G401 (cell line): ENCODE measurements at regions not wholly inside any gene's neighbourhood (a gene's known extent, or its start where the extent isn't known, plus 50 kb on each side); places are given as distances from the start of the nearest gene placed in this dataset.

Experiments
- DNase-seq: peaks from one replicate; pipeline ENCODE4 v3.0.0-alpha.2; 2015; ENCODE audit warnings: low spot score
- in situ Hi-C: cut with HindIII; loops from 2 replicates; pipeline ENCODE4 v1.10.0; 2016; ENCODE audit warnings: low sequenced_read_pairs, mixed read lengths

DNA sequence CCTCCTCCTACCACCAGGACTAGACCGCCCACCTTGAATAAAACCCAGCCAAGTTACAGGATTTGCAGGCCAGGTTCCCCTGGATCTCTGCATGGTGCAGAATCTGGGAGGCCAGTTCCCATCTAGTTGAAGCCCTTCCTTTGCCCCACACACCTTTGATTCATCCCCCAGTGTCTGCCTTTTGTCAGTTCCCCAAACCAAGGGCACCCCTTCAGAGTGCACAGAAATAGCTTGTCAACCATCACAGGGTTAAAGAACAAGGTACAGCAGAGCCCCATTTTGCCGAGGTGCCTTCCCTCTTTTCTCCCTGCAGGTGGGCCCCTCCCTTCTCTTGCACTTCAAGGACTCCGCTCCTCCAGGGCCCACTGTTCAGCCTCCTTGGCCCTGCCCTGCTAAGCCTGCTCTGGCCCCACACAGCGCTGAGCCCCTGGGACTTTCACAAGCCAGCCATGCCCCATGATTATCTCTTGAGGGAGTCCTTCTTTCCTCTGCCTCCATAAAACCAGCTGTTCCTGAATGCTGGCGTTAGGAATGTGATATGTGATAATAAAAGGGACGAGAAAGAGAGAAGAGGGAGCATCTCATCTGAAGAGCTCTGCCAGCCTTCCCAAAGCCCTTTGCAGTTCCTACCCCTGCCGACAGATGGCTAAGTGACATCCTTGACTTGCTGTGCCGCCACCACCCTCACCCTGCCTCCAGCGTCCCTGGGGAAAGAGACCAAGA lies 280.3 kb downstream of the CDC5L start:
- in situ Hi-C loops: no loop called here
- no peak for DNase-seq

DNA sequence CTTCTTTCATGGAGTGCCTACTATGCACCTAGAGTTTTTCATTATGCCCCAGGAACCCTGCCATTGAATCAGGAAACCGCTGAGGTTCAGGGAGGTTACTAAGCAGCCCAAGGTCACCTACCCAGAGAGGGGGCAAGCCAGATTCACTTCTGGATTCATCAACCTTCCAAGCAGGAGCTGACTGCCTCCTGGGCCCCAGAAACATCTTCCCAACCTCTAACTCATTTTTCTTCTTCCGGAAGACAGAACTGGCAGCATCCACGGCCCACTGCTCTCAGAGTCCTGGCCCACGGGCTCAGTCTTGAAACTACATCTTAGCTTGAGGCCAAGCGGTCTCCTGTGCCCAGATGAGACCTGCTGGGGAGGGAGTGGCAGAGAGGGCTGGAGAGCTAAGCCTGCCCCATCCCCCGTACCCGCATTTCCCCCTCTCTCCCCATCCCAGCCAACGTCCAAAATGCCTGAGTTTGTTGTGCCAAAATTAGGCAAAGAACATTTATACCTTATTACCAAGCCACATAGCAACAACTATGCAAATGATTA lies 281.0 kb downstream of the CDC5L start:
- in situ Hi-C loops: no loop called here
- no peak for DNase-seq

DNA sequence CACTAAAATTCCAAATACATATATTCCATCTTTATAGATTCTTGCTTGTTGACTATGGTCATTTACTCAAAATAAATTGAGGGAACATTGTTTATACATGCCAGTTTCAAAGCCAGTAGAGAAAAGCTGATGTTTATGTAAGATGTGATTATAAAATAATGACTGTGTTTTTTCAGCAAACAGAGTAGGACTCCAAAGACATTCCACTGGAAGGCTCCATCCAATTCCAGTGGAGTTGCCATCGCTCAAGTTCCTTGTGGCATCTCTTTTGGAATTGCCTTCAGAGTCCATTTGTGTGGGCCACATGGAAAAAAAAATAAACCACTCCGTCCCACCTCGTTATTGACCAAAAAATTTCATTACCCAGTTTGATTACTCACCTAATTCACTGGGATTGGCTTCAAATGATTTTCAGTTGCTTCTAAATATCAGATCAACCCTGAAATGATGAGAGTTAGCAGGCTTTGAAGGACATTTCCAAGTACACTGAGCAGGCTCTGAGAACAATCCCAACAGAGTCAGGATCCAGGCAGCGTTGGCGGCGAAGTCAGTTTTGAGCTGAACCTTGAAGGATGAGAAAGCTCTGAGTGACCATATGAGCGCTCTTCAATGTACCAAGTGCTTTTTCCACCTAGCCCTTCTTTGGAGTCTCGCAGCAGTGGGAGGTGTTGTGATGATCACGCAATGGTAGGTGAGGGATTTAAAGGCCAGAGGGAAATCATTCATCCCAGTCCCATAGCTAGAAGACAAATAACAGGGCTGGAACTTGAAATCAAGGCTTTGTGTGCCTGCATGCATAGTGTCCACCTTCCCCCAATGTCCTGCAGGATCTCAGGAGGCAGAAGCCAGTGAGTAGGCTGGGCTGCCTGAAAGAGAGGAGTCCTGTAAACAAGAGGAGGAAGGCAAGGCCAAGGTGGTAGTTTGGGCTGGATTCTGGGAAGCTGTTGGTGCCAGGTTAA lies 281.7 kb downstream of the CDC5L start:
- no peak for DNase-seq
- in situ Hi-C loops: no loop called here

DNA sequence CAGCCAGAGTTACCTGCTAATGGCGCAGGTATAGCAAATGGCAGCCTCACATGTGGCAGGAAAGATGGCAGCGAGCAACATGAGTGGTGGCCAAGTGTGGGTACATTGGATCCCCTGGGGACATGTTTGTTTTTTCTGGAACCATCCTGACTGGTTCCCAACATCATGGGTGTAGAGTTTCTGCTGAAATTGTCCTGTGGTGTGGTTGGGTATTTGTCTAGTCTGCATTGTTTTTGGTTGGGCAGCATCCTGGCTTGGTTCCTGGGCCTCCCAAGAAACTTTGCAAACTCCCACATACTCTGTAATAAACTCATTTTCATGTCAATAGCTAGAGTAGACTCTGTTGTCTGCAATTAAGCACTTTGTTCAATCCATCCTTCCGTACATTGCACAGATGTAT lies 282.6 kb downstream of the CDC5L start:
- in situ Hi-C loops: no loop called here
- DNase-seq: no peak

DNA sequence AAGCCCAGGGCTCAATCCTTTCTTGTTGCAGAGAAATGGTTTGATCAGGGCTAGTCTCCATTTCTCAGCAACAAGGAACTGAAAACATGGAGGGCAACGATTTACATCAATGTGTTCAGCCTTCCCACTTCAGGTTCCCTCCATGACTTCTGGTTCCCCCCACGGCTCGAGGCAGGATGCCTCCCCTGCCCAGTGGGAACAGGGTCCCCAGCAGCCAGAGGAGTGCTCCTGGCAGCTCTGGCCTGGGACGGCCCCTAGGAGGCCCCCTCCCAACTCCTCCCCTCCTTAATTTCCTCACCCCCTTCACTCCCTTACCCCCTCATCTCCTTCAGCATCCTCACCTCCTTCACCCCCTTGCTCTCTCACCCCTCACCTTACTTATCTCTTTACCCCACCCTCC lies 283.8 kb downstream of the CDC5L start:
- in situ Hi-C loops: no loop called here
- DNase-seq: no peak

DNA sequence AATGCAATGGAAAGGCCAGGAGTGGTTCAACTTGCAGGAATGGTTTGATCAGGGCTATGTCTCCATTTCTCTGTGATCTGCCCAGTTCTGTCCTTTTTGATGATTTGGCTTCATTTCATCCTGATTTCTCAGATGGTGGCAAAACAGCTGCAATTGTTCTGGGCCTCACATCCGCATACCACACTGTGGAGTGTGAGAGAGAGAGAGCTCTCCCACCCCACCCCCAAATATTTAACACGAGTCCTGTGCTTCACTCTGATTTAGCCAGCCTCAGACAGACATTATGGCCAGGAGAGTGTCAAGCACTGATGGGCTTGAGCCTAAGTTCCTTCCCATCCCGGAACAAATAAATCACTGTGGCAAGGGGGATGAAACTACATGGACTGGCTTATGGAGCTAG lies 284.6 kb downstream of the CDC5L start:
- no peak for DNase-seq
- in situ Hi-C loops: no loop called here

DNA sequence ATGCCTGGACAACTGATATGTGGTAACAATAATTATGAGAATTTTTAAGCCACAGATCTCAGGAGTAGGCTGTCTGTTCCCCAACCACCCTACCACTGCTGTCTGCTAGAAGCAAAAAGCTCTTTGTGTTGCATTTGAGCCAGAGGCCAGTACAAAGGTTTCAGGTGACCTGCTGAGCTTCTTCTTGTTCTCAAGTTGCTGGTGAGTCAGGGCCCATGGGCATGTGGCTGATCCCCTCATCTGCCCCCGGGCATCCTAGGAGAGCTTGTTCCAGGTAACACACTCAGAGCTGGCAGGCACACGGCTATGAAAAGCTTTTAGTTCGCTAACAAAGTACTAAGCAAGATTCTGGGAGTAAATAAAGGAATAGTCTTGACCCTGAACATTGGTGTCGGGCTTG lies 285.3 kb downstream of the CDC5L start:
- DNase-seq: no peak
- in situ Hi-C loops: no loop called here

DNA sequence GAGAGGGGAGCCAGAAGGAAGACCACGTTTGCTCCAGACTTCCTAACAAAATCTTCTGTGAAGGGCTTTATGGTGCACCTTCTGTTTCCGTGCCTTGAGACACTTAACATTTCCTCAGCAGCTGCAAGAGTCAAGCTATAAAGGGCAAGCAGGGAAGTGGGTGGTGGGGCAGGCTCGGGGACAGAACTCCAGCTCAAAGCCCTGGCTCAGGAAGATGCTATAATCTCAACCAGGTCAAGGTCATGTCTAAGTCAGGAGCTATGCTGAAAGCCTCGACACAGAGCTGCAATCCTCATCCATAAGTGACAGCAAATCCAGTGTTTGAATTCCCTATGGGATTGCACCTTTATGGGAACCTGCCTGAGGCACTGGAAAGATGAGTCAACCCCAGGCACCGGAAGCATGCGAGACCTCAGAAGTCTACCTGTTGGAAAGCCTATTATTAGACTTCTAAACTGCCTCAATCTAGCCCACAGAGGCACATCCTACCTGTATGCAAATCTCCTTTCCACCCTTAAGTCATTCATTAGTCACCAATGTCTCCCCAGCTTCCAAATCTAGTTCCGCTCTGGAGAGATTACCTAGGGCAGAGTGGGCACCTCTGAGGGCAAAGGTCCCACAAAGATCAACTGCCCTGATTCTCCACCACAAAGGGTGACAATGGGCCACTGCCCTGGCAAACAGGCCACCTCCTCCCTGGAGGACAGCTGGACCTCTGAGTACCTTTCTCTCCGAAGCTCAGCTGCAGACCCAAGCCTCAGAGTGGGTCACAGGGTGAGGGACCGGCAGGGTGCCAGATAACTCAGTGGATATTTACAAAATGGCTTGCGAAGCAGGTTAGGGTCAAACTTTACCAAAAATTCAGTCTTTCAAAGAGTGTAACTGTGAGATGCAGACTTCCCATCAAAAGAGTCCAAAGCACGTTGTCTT lies 287.0 kb downstream of the CDC5L start:
- in situ Hi-C loops: no loop called here
- no peak for DNase-seq

DNA sequence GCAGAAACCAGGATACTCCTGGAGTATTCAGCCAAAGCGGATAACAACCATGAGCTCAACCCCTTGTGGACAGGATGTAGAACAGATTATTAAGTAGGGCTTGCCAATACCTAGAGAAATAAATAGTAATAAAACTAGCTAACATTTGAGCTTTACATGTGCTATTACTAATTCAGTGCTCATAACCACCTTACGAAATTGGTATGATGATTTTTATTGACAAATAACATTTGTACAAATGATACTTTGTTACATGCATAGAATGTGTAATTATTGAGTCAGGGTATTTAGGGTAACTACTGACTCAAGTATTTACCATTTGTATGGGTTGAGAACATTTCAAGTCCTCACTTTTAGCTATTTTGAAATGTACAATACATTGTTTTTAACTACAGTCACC lies 287.9 kb downstream of the CDC5L start:
- in situ Hi-C loops: no loop called here
- DNase-seq: no peak

DNA sequence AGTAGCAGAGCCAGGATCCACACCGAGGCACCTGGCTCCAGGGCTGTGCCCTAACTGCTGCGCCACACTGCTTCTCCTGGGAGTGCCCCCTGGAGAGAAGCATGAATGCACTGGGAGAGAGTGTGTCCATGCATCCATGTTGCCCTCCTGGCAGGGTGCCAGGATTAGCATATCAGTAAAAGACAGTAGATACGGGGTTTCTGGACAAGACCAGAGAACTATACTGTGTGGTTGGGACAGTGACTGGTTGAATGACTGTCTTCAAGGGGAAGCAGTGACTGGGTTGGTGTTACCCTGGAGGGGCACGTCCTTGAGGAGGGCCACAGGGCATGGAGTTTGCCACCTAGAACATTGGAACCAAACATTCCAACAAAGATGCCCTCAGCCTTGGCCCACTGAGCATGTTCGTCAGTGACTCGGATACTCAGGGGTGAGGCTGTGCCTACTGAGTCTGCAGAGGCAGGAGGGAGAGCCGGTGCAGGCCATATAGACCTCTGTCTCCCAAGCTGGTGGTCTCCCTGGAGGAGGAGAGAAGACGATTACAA lies 288.8 kb downstream of the CDC5L start:
- in situ Hi-C loops: no loop called here
- no peak for DNase-seq

DNA sequence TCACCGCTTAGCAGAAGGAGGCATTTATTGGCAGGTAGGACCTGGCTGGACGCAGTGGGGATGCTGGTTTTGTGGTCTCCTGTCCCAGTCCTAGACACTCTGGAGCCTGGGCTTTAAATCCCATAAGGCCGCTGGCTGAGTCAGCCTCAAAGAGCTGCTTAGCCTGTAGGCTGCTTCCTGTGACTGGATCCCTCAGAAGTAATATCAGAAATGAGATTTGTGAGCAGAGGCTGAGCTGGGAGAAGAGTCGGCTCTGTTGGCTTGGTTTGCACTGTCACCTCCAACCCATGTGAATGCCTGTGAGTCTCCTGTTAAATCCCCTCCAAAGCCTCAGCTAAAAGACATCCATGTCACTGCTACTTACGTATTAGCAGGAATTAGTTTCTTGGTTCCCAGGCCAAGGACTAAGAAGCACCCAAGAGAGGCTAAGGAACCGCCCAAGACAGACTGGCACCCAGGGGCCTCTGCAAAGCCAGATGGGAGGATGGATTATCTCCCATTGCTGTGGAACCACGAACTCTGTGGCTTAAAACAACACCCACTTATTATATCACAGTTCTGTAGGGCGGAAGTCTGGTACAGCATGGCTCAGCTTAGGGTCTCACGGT lies 289.4 kb downstream of the CDC5L start:
- no peak for DNase-seq
- in situ Hi-C loops: no loop called here

DNA sequence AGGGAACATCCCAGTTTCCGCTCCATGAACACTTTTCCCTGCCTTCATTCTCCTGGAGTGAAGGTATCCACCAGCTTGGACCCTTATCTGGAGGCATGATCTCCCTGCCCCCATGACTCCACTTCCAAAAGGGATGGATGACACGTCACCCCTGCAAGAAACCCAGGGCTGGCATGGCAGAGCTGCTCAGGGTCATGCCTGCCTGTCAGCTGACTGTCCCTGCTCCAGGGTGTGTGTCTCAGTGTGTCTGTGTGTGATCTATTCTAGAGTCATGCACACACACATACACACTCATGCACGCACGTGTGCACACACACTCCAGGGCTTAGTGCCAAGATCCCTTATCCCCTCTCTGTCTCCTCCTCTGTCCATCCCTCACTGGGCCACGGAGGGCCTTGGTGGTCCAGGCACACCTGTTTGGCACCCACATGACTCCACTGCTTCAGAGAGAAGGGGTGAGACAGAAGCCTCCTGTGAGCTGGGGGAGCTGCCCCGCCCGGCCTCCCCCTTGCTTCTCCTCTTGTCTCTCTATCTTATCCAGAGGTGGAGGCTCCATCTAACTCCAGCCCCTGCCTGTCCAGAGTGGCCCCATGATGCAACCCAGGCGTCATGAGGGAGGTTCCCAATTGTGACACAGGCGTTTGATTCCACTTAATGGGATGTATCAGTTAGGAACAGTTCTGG lies 290.9 kb downstream of the CDC5L start:
- no peak for DNase-seq
- in situ Hi-C loops: no loop called here

DNA sequence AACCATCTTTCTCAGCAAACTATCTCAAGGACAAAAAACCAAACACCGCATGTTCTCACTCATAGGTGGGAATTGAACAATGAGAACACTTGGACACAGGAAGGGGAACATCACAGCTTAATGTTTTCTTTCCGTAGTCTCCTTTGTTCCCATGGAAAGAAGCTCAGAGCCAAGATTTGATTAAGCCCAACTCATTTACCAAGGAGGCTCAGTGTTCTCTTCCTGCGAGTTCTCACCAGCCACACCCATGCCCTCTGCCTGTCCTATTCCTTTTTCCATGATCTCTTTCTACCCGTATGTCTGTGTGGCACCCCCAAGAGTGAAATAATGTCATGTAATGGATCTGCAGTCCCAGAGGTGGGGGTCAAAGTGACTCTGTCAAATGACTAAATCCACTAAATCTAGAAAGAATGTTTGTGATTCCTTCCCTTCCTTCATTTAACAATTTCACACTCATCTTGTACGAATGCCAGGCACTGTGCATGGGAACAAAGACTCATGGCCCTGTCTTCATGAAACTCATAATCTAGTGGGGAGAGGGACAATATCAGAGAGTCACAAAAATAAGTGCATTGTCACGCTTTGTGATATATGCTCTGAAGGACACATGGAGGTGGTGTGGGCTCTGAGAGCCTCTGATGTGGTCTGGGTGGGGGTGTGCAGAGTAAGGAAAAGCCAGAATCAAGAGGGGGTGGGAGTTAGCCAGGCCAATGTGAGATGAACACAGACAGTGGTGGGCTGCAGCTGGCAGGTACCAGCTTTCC lies 292.1 kb downstream of the CDC5L start:
- DNase-seq: no peak

DNA sequence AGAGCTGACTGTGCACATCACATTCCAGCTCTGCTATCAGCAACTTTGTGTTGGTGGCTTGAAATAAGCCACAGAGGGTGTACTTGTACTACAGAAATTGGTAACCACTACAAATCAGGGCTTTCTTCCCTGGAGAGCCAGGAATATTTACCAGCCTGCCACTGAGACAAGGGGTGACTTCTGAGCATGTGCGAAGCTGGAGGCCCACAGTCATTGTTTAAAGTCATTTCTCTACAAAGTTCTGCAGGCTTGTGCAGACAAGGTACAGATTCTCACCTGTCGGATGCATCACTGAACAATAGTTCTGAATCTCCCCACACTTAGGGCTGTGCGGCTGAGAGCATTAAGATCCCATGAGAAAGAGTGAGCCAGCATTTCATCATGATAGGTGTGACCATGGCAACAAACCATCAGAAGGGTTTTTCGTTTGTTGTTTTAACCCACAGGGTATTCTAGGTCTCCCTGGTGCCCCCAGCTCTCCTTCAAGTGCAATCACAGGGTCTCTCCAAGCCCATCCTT lies 292.8 kb downstream of the CDC5L start:
- DNase-seq: no peak
- in situ Hi-C loops: no loop called here

More for the DNA sequence above, 292.1 kb downstream of the CDC5L start:
- in situ Hi-C loops: no loop called here

DNA sequence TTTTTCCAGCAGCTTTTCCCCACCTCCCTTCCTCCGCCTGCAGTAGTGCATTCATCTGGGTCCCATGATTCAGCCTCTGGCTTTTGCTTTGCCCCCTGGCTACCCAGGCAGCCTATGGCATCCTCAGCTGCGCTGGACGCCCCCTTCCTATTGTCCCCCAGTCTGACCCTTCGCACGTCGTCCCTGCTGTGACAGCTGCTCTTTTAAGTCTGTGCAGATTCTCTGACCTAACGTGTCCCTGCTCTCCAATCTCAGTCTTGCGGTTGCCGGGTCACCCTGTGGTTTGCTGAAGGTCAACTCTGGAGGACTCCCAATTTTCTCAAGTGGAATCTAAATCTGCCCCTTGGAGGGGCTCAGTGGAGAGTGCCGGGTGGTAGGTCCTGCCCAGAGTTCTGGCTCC lies 294.3 kb downstream of the CDC5L start:
- DNase-seq: no peak
- in situ Hi-C loops: no loop called here

DNA sequence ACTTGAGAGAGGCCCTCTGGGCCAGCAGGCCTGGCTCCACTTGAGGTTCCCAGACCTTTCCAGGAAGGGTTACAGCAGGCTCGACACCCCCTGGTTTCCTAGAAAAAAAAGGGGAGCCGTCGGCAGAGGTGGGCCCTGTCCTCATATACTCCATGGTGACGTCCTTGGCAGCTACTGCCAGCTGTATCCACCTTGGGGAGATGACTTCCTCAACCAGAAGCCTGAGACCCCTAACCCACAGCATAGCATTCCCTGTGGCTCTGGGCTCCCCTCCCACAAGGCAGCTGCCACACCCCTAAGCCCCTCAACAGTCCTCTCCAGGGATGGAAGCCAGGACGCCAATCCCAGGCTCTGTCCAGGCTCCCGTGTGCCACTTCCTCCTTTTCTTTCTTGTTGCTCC lies 294.8 kb downstream of the CDC5L start:
- in situ Hi-C loops: no loop called here
- DNase-seq: no peak
